H1 (cell line): ENCODE measurements at regions not wholly inside any gene's neighbourhood (a gene's known extent, or its start where the extent isn't known, plus 50 kb on each side); places are given as distances from the start of the nearest gene placed in this dataset.

Experiments
- CTCF ChIA-PET: fragments of 300-600 bp; sonication (Branson Sonifier 250); formaldehyde crosslinking; loops from one replicate; lab custom pipeline; 2021; ENCODE audit not compliant: partially characterized antibody; lab: Charles Lee
- POLR2A ChIA-PET: fragments of 300-600 bp; sonication (Branson Sonifier 250); formaldehyde crosslinking; loops from one replicate; lab custom pipeline; 2021; ENCODE audit warnings: inconsistent platforms; ENCODE audit not compliant: partially characterized antibody; lab: Charles Lee
- DNase-seq, 2 experiments: peaks; one replicate each; pipeline versions ENCODE4 v3.0.0 to v3.0.0-alpha.2; 2010 to 2022; ENCODE audit warnings: low spot score in 2 of 2, low read depth in 1 of 2, mixed read lengths in 1 of 2
- FAIRE-seq: peaks from 2 replicates; lab custom pipeline; 2011; peaks lifted over from hg19 to GRCh38; lab: Jason Lieb, UNC
- H2AFZ ChIP-seq: 2 replicates; pipeline ENCODE4 v1.8.1; 2012; ENCODE audit warnings: low read length, inconsistent platforms
- H2AK5ac ChIP-seq: 2 replicates; pipeline ENCODE4 v1.6.1; 2013; ENCODE audit warnings: low read depth, low read length
- H2BK120ac ChIP-seq: replicated peaks from 2 replicates; pipeline ENCODE3; 2013; ENCODE audit warnings: low read depth, low read length, inconsistent platforms
- H2BK12ac ChIP-seq: 2 replicates; pipeline ENCODE4 v1.6.1; 2013; ENCODE audit warnings: low read depth, low read length
- H2BK15ac ChIP-seq: 2 replicates; pipeline ENCODE4 v1.6.1; 2013; ENCODE audit warnings: low read length
- H2BK20ac ChIP-seq: 2 replicates; pipeline ENCODE4 v1.6.1; 2013; ENCODE audit warnings: low read length
- H2BK5ac ChIP-seq: 2 replicates; pipeline ENCODE4 v1.6.1; 2013; ENCODE audit warnings: low read depth, low read length
- H3K14ac ChIP-seq: 2 replicates; pipeline ENCODE4 v1.6.1; 2013; ENCODE audit warnings: inconsistent platforms; ENCODE audit not compliant: insufficient read length
- H3K18ac ChIP-seq: 2 replicates; pipeline ENCODE4 v1.6.1; 2013; ENCODE audit warnings: low read length; ENCODE audit errors: extremely low read depth
- H3K23ac ChIP-seq: 2 replicates; pipeline ENCODE4 v1.6.1; 2013; ENCODE audit warnings: inconsistent platforms; ENCODE audit not compliant: insufficient read length
- H3K23me2 ChIP-seq: 2 replicates; pipeline ENCODE4 v1.6.1; 2013; ENCODE audit warnings: low read depth, low read length
- H3K27ac ChIP-seq: 2 replicates; pipeline ENCODE4 v1.6.1; 2011; ENCODE audit warnings: low read depth, low read length, inconsistent platforms
- H3K27me3 ChIP-seq, 4 experiments: replicated peaks in 1 of 4; 1 replicate in 1 of 4; 2 replicates in 3 of 4; pipeline versions ENCODE4 v1.6.1 to v1.8.1; 2011 to 2013; ENCODE audit warnings: low read length in 3 of 4, mild to moderate bottlenecking in 3 of 4, inconsistent platforms in 2 of 4, mixed read lengths in 2 of 4, moderate library complexity in 1 of 4; ENCODE audit not compliant: control insufficient read depth in 3 of 4, insufficient read depth in 3 of 4; ENCODE audit errors: extremely low read depth in 1 of 4
- H3K36me3 ChIP-seq, 4 experiments: 2 replicates each; pipeline versions ENCODE4 v1.6.1 to v1.8.1; 2011 to 2013; ENCODE audit warnings: mild to moderate bottlenecking in 4 of 4, low read length in 3 of 4, moderate library complexity in 2 of 4, control low read depth in 1 of 4, inconsistent platforms in 1 of 4; ENCODE audit not compliant: insufficient read depth in 4 of 4, control insufficient read depth in 2 of 4
- H3K4ac ChIP-seq: replicated peaks from 2 replicates; pipeline ENCODE3; 2013; ENCODE audit warnings: low read length, low read depth, mixed read lengths, inconsistent platforms; ENCODE audit not compliant: insufficient read length
- H3K4me1 ChIP-seq, 4 experiments: replicated peaks in 1 of 4; 1 replicate in 1 of 4; 2 replicates in 3 of 4; pipeline versions ENCODE4 v1.6.1 to v1.8.1; 2011 to 2013; ENCODE audit warnings: low read length in 3 of 4, inconsistent platforms in 2 of 4, mixed read lengths in 1 of 4; ENCODE audit not compliant: insufficient read depth in 4 of 4, control insufficient read depth in 3 of 4
- H3K4me2 ChIP-seq, 2 experiments: 2 replicates each; pipeline versions ENCODE4 v1.6.1 to v1.8.1; 2011 to 2013; ENCODE audit warnings: low read depth in 2 of 2, low read length in 2 of 2, control low read depth in 1 of 2, inconsistent platforms in 1 of 2, mild to moderate bottlenecking in 1 of 2; ENCODE audit not compliant: insufficient read depth in 1 of 2
- H3K4me3 ChIP-seq, 4 experiments: fragments of 200-600, 300-600 bp in 1 of 4; sonication (generic), shearing (Covaris generic), sonication (Bioruptor Twin) in 1 of 4; 2 replicates each; pipeline versions ENCODE4 v1.5.1 to v1.8.1; 2011 to 2016; ENCODE audit warnings: low read length in 4 of 4, low read depth in 3 of 4, control low read depth in 2 of 4, inconsistent platforms in 2 of 4, mild to moderate bottlenecking in 2 of 4, mixed read lengths in 1 of 4, moderate library complexity in 1 of 4; ENCODE audit not compliant: insufficient read depth in 2 of 4; ENCODE audit errors: extremely low read depth in 1 of 4
- H3K56ac ChIP-seq: replicated peaks from 2 replicates; pipeline ENCODE3; 2013; ENCODE audit warnings: low read depth, mild to moderate bottlenecking, mixed read lengths, low read length, inconsistent platforms; ENCODE audit not compliant: insufficient read length
- H3K79me1 ChIP-seq: 2 replicates; pipeline ENCODE4 v1.6.1; 2013; ENCODE audit warnings: low read depth, low read length, control low read depth
- H3K79me2 ChIP-seq, 2 experiments: 2 replicates each; pipeline versions ENCODE4 v1.6.1 to v1.8.1; 2012 to 2013; ENCODE audit warnings: low read length in 2 of 2, mild to moderate bottlenecking in 2 of 2, inconsistent platforms in 1 of 2; ENCODE audit not compliant: insufficient read depth in 2 of 2, control insufficient read depth in 1 of 2
- H3K9ac ChIP-seq, 4 experiments: replicated peaks in 1 of 4; 1 replicate in 1 of 4; 2 replicates in 3 of 4; pipeline versions ENCODE4 v1.6.1 to v1.8.1; 2011 to 2013; ENCODE audit warnings: low read depth in 3 of 4, low read length in 3 of 4, control low read depth in 2 of 4, mild to moderate bottlenecking in 2 of 4, moderate library complexity in 2 of 4, inconsistent platforms in 1 of 4; ENCODE audit errors: extremely low read depth in 1 of 4
- H3K9me3 ChIP-seq, 2 experiments: 2 replicates each; pipeline versions ENCODE4 v1.6.1 to v1.8.1; 2012 to 2013; ENCODE audit warnings: mild to moderate bottlenecking in 2 of 2, moderate library complexity in 2 of 2, control low read depth in 1 of 2, inconsistent platforms in 1 of 2, low read depth in 1 of 2, low read length in 1 of 2, mixed read lengths in 1 of 2; ENCODE audit not compliant: insufficient read depth in 2 of 2
- H4K20me1 ChIP-seq, 2 experiments: replicated peaks in 1 of 2; 2 replicates each; pipeline versions ENCODE3 to v1.8.1; 2011 to 2013; ENCODE audit warnings: inconsistent platforms in 2 of 2, low read length in 2 of 2, mild to moderate bottlenecking in 1 of 2; ENCODE audit not compliant: insufficient read depth in 2 of 2, control insufficient read depth in 1 of 2
- H4K5ac ChIP-seq: 2 replicates; pipeline ENCODE4 v1.6.1; 2013; ENCODE audit warnings: low read length, low read depth, mixed read lengths, inconsistent platforms; ENCODE audit not compliant: insufficient read length
- H4K8ac ChIP-seq: 2 replicates; pipeline ENCODE4 v1.8.0; 2013; ENCODE audit warnings: mild to moderate bottlenecking, moderate library complexity, low read length, inconsistent platforms; ENCODE audit not compliant: insufficient read depth; ENCODE audit errors: extremely low read depth
- H4K91ac ChIP-seq: replicated peaks from 2 replicates; pipeline ENCODE3; 2013; ENCODE audit warnings: low read length, mixed read lengths, inconsistent platforms; ENCODE audit not compliant: insufficient read length
- BCL11A ChIP-seq, 2 experiments: IDR thresholded peaks; one replicate each; pipeline ENCODE4 v1.6.1; 2011; ENCODE audit warnings: low read depth in 2 of 2, low read length in 2 of 2, mild to moderate bottlenecking in 2 of 2
- CBX5 ChIP-seq: fragments of 300-800, 300-1000 bp; sonication (generic); IDR thresholded peaks from 2 replicates; pipeline ENCODE4 v1.7.1; 2016; ENCODE audit warnings: antibody characterized with exemption, low read length, low read depth
- CHD1 ChIP-seq: IDR thresholded peaks from 2 replicates; pipeline ENCODE4 v1.6.1; 2012; ENCODE audit warnings: low read depth, low read length, improper control_type of control experiment
- EGR1 ChIP-seq: IDR thresholded peaks from 2 replicates; pipeline ENCODE4 v1.6.1; 2011; ENCODE audit warnings: low read depth, low read length, borderline replicate concordance
- JUND ChIP-seq: IDR thresholded peaks from 2 replicates; pipeline ENCODE4 v1.6.1; 2011; ENCODE audit warnings: mild to moderate bottlenecking, improper control_type of control experiment, low read length
- NRF1 ChIP-seq: IDR thresholded peaks from 2 replicates; pipeline ENCODE4 v1.6.1; 2011; ENCODE audit warnings: mild to moderate bottlenecking, low read depth, low read length, improper control_type of control experiment
- RAD21 ChIP-seq, 2 experiments: IDR thresholded peaks in 1 of 2; conservative IDR thresholded peaks in 1 of 2; 2 replicates each; pipeline ENCODE4 v1.6.1; 2011; ENCODE audit warnings: low read depth in 2 of 2, low read length in 2 of 2, improper control_type of control experiment in 1 of 2, inconsistent platforms in 1 of 2, mild to moderate bottlenecking in 1 of 2, moderate library complexity in 1 of 2
- SIX5 ChIP-seq: IDR thresholded peaks from 2 replicates; pipeline ENCODE4 v1.6.1; 2011; ENCODE audit warnings: mild to moderate bottlenecking, low read depth, low read length
- SUZ12 ChIP-seq: fragments of 200-600 bp; sonication (generic); IDR thresholded peaks from 2 replicates; pipeline ENCODE4 v1.6.1; 2012; ENCODE audit warnings: mild to moderate bottlenecking, inconsistent platforms, low read length, moderate library complexity, mixed read lengths
- TAF1 ChIP-seq: IDR thresholded peaks from 2 replicates; pipeline ENCODE4 v1.6.1; 2011; ENCODE audit warnings: mild to moderate bottlenecking, low read depth, low read length
- TBP ChIP-seq: IDR thresholded peaks from 2 replicates; pipeline ENCODE4 v1.6.1; 2011; ENCODE audit warnings: low read depth, low read length, improper control_type of control experiment
- TEAD4 ChIP-seq: IDR thresholded peaks from 2 replicates; pipeline ENCODE4 v1.6.1; 2012; ENCODE audit warnings: low read depth, low read length, inconsistent platforms, mixed read lengths
- WGBS, 2 experiments: shearing (Covaris generic) in 1 of 2; methylation state at CpG; one replicate each; pipeline versions ENCODE4 v1.1.6 to v1.1.7; 2013 to 2015; ENCODE audit warnings: low lambda C conversion rate in 2 of 2, mixed read lengths in 2 of 2, inconsistent platforms in 1 of 2, low coverage in 1 of 2, missing lambda C conversion rate in 1 of 2; ENCODE audit not compliant: insufficient replicate concordance in 2 of 2, insufficient coverage in 1 of 2, insufficient read length in 1 of 2; ENCODE audit errors: extremely low coverage in 1 of 2, missing lambda C conversion rate in 1 of 2; 5-methylcytosine and 5-hydroxymethylcytosine counted together
- TF ChIP-seq, protein P1 (sequence below): IDR thresholded peaks from 2 replicates; pipeline ENCODE4 v1.6.1; 2011; ENCODE audit warnings: low read depth, mild to moderate bottlenecking, low read length; ENCODE audit not compliant: insufficient read depth

- no peaks in the 10 kb centered on the region for H3K79me2 ChIP-seq
- H3K4me2 ChIP-seq: no peak overlapping the region
- no peaks in the 10 kb centered on the region; a peak in 1 of 4 replicates for H3K9me3 ChIP-seq
- H3K14ac ChIP-seq: no peak overlapping the region
- H4K20me1 ChIP-seq: no peaks in the 10 kb centered on the region
- H3K4me1 ChIP-seq: peaks cover 0 to 3% (median 0%) of the 10 kb centered on the region in 4 experiments; a peak in 2 of 7 replicates
- H3K27me3 ChIP-seq: no peaks in the 10 kb centered on the region; a peak in 1 of 7 replicates
- no peak overlapping the region for H4K91ac ChIP-seq
- H4K8ac ChIP-seq: no peak overlapping the region
- H2BK20ac ChIP-seq: no peak overlapping the region
- no peak overlapping the region for H2AK5ac ChIP-seq
- no peak overlapping the region for H2AFZ ChIP-seq
- H4K5ac ChIP-seq: no peak overlapping the region
- H2BK12ac ChIP-seq: no peak overlapping the region
- H3K23ac ChIP-seq: no peak overlapping the region
- 74% methylated on average over 1 of the region's 1 CpG; no CpG with 5 or more reads in 1 of the 2 experiments for WGBS, 2 experiments
- no peak overlapping the region for H3K4ac ChIP-seq
- no peaks in the 10 kb centered on the region; a peak in 1 of 8 replicates for H3K36me3 ChIP-seq
- no peak overlapping the region for H2BK15ac ChIP-seq
- H3K27ac ChIP-seq: no peak overlapping the region
- CTCF ChIA-PET: no interaction called here
- no peak overlapping the region for H2BK5ac ChIP-seq
- no peak overlapping the region for H3K56ac ChIP-seq
- POLR2A ChIA-PET: no interaction called here
- H3K23me2 ChIP-seq: no peaks in the 10 kb centered on the region
- TF ChIP-seq JUND (no peak), BCL11A (IDR thresholded peaks at IDR 0.05; ENCODE audit: low read depth in 2 of 2, low read length in 2 of 2) (no peak), TEAD4 (no peak), NRF1 (no peak), TAF1 (no peak), TBP (no peak), SUZ12 (no peak), CBX5 (no peak), RAD21 (IDR thresholded peaks at IDR 0.05 in 1 of 2, conservative IDR thresholded peaks at IDR 0.05 in 1 of 2; ENCODE audit: low read depth in 2 of 2, low read length in 2 of 2) (no peak), CHD1 (no peak), EGR1 (no peak), SIX5 (no peak)
- TF ChIP-seq, protein P1, sequence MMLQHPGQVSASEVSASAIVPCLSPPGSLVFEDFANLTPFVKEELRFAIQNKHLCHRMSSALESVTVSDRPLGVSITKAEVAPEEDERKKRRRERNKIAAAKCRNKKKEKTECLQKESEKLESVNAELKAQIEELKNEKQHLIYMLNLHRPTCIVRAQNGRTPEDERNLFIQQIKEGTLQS: no peak
- H3K79me1 ChIP-seq: no peaks in the 10 kb centered on the region
- no peak for FAIRE-seq
- no peak overlapping the region for H3K9ac ChIP-seq
- H3K18ac ChIP-seq: no peak overlapping the region
- H2BK120ac ChIP-seq: no peak overlapping the region
- H3K4me3 ChIP-seq: no peak overlapping the region
- no peak for DNase-seq
Measured at GRCh38 chr6:155638200-155638599, 182.6 kb upstream of the NOX3 start.
